ENCODE measurements at regions not wholly inside any gene's neighbourhood (a gene's known extent, or its start where the extent isn't known, plus 50 kb on each side); places are given as distances from the start of the nearest gene placed in this dataset.

DNA sequence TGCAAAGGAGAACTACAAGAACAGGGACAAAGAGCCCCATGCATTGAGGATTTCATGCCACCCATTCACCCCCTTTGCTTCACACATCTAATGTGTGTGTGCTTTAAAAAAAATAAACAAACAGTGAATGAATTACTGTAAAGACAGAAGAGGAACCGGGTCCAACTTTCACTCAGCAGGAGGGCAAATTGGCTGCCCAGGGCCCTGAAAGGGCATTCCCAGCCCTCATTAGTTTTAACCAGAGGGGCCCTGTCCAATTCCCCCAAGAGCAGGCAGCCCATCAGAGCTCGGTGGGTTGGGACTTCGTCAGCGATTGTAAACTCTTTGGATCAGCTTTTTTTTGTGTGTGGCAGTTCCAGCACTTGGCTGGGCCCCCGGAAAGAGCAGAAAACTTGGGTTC, 73.6 kb upstream of the PDZD8 start:
- H4K20me1 ChIP-seq (ENCODE audit: insufficient read depth, low read length, poor library complexity, severe bottlenecking): no peaks in the 10 kb centered on the region
- H3K4me1 ChIP-seq (ENCODE audit: insufficient read depth, low read length, poor library complexity, severe bottlenecking): no peaks in the 10 kb centered on the region
- no peaks in the 10 kb centered on the region for H3K9me2 ChIP-seq (replicated peaks; ENCODE audit: low read depth, low read length)
- H3K4me2 ChIP-seq (ENCODE audit: low read depth, low read length, poor library complexity, severe bottlenecking): no peak overlapping the region
- TF ChIP-seq CTCF (conservative IDR thresholded peaks at IDR 0.05; ENCODE audit: low read length) (no peak), EZH2phosphoT487 (IDR thresholded peaks at IDR 0.05; ENCODE audit: borderline replicate concordance) (no peak)
- no peak overlapping the region for H3K9ac ChIP-seq (ENCODE audit: low read depth, low read length, poor library complexity, severe bottlenecking)
- H2AFZ ChIP-seq (ENCODE audit: low read length): no peak overlapping the region
- H3K9me3 ChIP-seq (ENCODE audit: insufficient read depth, low read depth, low read length): peaks cover 4% of the 10 kb centered on the region; the same call in 1 of the 2 replicates
- H3K4me3 ChIP-seq (ENCODE audit: low read length, poor library complexity, severe bottlenecking): no peak overlapping the region
- no peaks in the 10 kb centered on the region for H3K36me3 ChIP-seq (ENCODE audit: insufficient read depth, low read length)
- H3F3A ChIP-seq (ENCODE audit: low read depth): no peaks in the 10 kb centered on the region
- H3K27me3 ChIP-seq (ENCODE audit: insufficient read depth, low read length, poor library complexity, severe bottlenecking): no peaks in the 10 kb centered on the region
- peaks cover 5% of the 10 kb centered on the region; the same call in 1 of the 2 replicates for H3K79me2 ChIP-seq (ENCODE audit: insufficient read depth, low read length)

DNA sequence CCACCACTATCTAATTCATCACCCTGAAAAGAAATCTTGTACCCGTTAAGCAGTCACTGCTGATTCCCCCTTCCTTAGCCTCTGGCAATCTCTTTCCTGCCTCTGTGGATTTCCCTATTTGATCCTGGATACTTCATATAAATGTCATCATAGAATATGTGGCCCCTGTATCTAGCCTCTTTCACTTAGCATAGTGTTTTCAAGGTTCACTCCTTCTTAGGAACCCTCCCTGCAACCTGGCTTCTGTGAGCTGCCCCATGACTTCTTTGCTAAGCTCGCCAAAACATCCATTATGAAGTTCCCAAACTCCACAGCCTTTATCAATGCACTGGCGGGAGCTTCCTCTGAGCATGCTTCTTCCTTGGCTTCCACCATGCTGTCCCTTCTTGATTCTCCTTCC, 70.8 kb upstream of the PDZD8 start:
- peaks cover 15% of the 10 kb centered on the region; the same call in 1 of the 2 replicates for H3K79me2 ChIP-seq (ENCODE audit: insufficient read depth, low read length)
- H3K9ac ChIP-seq (ENCODE audit: low read depth, low read length, poor library complexity, severe bottlenecking): no peak overlapping the region
- no peak overlapping the region for H3K4me2 ChIP-seq (ENCODE audit: low read depth, low read length, poor library complexity, severe bottlenecking)
- H3K9me2 ChIP-seq (replicated peaks; ENCODE audit: low read depth, low read length): no peaks in the 10 kb centered on the region
- H3K36me3 ChIP-seq (ENCODE audit: insufficient read depth, low read length): no peaks in the 10 kb centered on the region
- H3K4me1 ChIP-seq (ENCODE audit: insufficient read depth, low read length, poor library complexity, severe bottlenecking): no peaks in the 10 kb centered on the region
- no peak for TF ChIP-seq EZH2phosphoT487 (IDR thresholded peaks at IDR 0.05; ENCODE audit: borderline replicate concordance)
- no peak for TF ChIP-seq CTCF (conservative IDR thresholded peaks at IDR 0.05; ENCODE audit: low read length)
- no peak overlapping the region for H2AFZ ChIP-seq (ENCODE audit: low read length)
- peaks cover 4% of the 10 kb centered on the region; the same call in 1 of the 2 replicates for H3K9me3 ChIP-seq (ENCODE audit: insufficient read depth, low read depth, low read length)
- H3K27me3 ChIP-seq (ENCODE audit: insufficient read depth, low read length, poor library complexity, severe bottlenecking): no peaks in the 10 kb centered on the region
- no peak overlapping the region for H3K4me3 ChIP-seq (ENCODE audit: low read length, poor library complexity, severe bottlenecking)
- H4K20me1 ChIP-seq (ENCODE audit: insufficient read depth, low read length, poor library complexity, severe bottlenecking): no peaks in the 10 kb centered on the region
- no peaks in the 10 kb centered on the region for H3F3A ChIP-seq (ENCODE audit: low read depth)

GRCh38 chr10:117444497-117445040, 69.3 kb upstream of the PDZD8 start:
- no peak overlapping the region for H3K4me2 ChIP-seq (ENCODE audit: low read depth, low read length, poor library complexity, severe bottlenecking)
- H3K4me3 ChIP-seq (ENCODE audit: low read length, poor library complexity, severe bottlenecking): no peak overlapping the region
- H3F3A ChIP-seq (ENCODE audit: low read depth): no peaks in the 10 kb centered on the region
- peaks cover 4% of the 10 kb centered on the region; the same call in 1 of the 2 replicates for H3K9me3 ChIP-seq (ENCODE audit: insufficient read depth, low read depth, low read length)
- H3K9ac ChIP-seq (ENCODE audit: low read depth, low read length, poor library complexity, severe bottlenecking): no peak overlapping the region
- TF ChIP-seq CTCF (conservative IDR thresholded peaks at IDR 0.05; ENCODE audit: low read length) (no peak), EZH2phosphoT487 (IDR thresholded peaks at IDR 0.05; ENCODE audit: borderline replicate concordance) (no peak)
- no peaks in the 10 kb centered on the region for H3K36me3 ChIP-seq (ENCODE audit: insufficient read depth, low read length)
- H3K79me2 ChIP-seq (ENCODE audit: insufficient read depth, low read length): peaks cover 15% of the 10 kb centered on the region; the same call in 1 of the 2 replicates
- no peaks in the 10 kb centered on the region for H3K4me1 ChIP-seq (ENCODE audit: insufficient read depth, low read length, poor library complexity, severe bottlenecking)
- no peaks in the 10 kb centered on the region for H3K27me3 ChIP-seq (ENCODE audit: insufficient read depth, low read length, poor library complexity, severe bottlenecking)
- no peak overlapping the region for H2AFZ ChIP-seq (ENCODE audit: low read length)
- no peaks in the 10 kb centered on the region for H4K20me1 ChIP-seq (ENCODE audit: insufficient read depth, low read length, poor library complexity, severe bottlenecking)
- no peaks in the 10 kb centered on the region for H3K9me2 ChIP-seq (replicated peaks; ENCODE audit: low read depth, low read length)

Measured in Loucy (cell line).